SK-N-MC (cell line): ENCODE measurements at regions not wholly inside any gene's neighbourhood (a gene's known extent, or its start where the extent isn't known, plus 50 kb on each side); places are given as distances from the start of the nearest gene placed in this dataset.

Experiments
- EZH2 ChIP-seq: fragments of 200-600 bp; sonication (generic); IDR thresholded peaks from one replicate; pipeline ENCODE4 v1.6.1; 2017; ENCODE audit warnings: antibody characterized with exemption
- FOXP2 ChIP-seq: optimal IDR thresholded peaks from 2 replicates; pipeline ENCODE3; 2011; ENCODE audit warnings: mild to moderate bottlenecking, moderate library complexity; ENCODE audit not compliant: insufficient read depth; ENCODE audit errors: extremely low read length, control extremely low read depth
- POLR2AphosphoS5 ChIP-seq: IDR thresholded peaks from 2 replicates; pipeline ENCODE4 v1.6.1; 2012; ENCODE audit warnings: mild to moderate bottlenecking, low read depth, low read length, borderline replicate concordance

DNA sequence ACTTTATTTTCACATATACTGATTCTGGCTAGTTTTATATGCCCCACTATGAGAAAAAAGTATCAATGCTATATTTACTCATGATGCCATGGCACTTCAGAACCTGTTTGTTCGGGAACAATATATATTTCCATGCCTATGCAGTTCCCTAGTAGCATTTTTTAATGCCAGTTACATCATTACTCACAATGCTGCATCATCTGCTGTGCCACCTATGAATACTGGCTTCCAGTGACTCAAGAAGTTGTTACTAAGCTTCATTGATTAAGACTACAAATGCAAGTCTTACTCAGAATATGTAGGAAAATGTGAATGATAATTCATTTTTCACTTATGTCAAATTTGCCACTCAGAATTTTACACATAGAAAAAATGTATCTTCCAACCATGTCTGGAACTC lies 97.9 kb downstream of the MAFB start:
- TF ChIP-seq POLR2AphosphoS5 (no peak), EZH2 (no peak), FOXP2 (no peak)
